Breast epithelium (tissue), 4 donors: ENCODE measurements at regions not wholly inside any gene's neighbourhood (a gene's known extent, or its start where the extent isn't known, plus 50 kb on each side); places are given as distances from the start of the nearest gene placed in this dataset.

ENCODE experiments used
- DNase-seq, 2 donors: peaks; one replicate each; pipeline ENCODE4 v3.0.0-alpha.2; 2019; ENCODE audit warnings: low spot score in 2 of 2
- H3K27ac ChIP-seq, 2 donors: fragments of 200-600 bp; sonication (generic) in 1 of 2; one replicate each; pipeline ENCODE4 v1.5.1; 2016 to 2019; ENCODE audit warnings: mild to moderate bottlenecking in 1 of 2
- H3K27me3 ChIP-seq, 2 donors: fragments of 200-600 bp; sonication (generic) in 1 of 2; one replicate each; pipeline versions ENCODE4 v1.5.1 to v1.6.0; 2017 to 2019; ENCODE audit warnings: control low read depth in 1 of 2, mild to moderate bottlenecking in 1 of 2
- H3K36me3 ChIP-seq: fragments of 200-600 bp; one replicate; pipeline ENCODE4 v1.5.1; 2019
- H3K4me1 ChIP-seq, 2 donors: fragments of 200-600 bp; sonication (generic); one replicate each; pipeline ENCODE4 v1.5.1; 2016 to 2019; ENCODE audit warnings: control low read depth in 1 of 2
- H3K4me3 ChIP-seq, 3 donors: fragments of 200-600 bp; sonication (generic); 1 replicate in 2 of 3; 2 replicates in 1 of 3; pipeline ENCODE4 v1.5.1; 2016 to 2019; ENCODE audit warnings: mild to moderate bottlenecking in 3 of 3, moderate library complexity in 2 of 3
- H3K9me3 ChIP-seq, 2 donors: fragments of 200-600 bp; sonication (generic) in 1 of 2; one replicate each; pipeline ENCODE4 v1.5.1; 2016 to 2019; ENCODE audit warnings: control low read depth in 1 of 2
- POLR2A ChIP-seq: fragments of 450-650 bp; IDR thresholded peaks from one replicate; pipeline ENCODE4 v1.6.1; 2016; ENCODE audit warnings: antibody characterized with exemption, mild to moderate bottlenecking, moderate library complexity
- POLR2AphosphoS5 ChIP-seq, 3 donors: sonication (generic); formaldehyde crosslinking; IDR thresholded peaks; one replicate each; pipeline ENCODE4 v1.6.1; 2017; ENCODE audit warnings: antibody characterized with exemption in 3 of 3
- intact Hi-C: fragments of 100-400 bp; cut with DNase I; formaldehyde crosslinking; loops from one replicate; pipeline ENCODE4 v1.15.1; 2023; ENCODE audit warnings: low total_unique reads
- TF ChIP-seq, protein P1 (sequence below), 3 donors: fragments of 450-650 bp; IDR thresholded peaks; one replicate each; pipeline ENCODE4 v1.5.1; 2016 to 2017; ENCODE audit warnings: antibody characterized with exemption in 3 of 3, mild to moderate bottlenecking in 3 of 3, moderate library complexity in 3 of 3

- DNase-seq = no peak
- H3K27ac ChIP-seq = no peak overlapping the region
- no peak for TF ChIP-seq POLR2AphosphoS5 (IDR thresholded peaks at IDR 0.05)
- TF ChIP-seq POLR2A = no peak
- intact Hi-C loops = no loop called here
- H3K27me3 ChIP-seq = no peaks in the 10 kb centered on the region
- no peaks in the 10 kb centered on the region for H3K36me3 ChIP-seq
- H3K4me1 ChIP-seq = no peaks in the 10 kb centered on the region
- no peak overlapping the region for H3K4me3 ChIP-seq
- H3K9me3 ChIP-seq = no peaks in the 10 kb centered on the region
Measured at GRCh38 chr4:124530464-124531077, 182.0 kb downstream of the ANKRD50 start.

DNA sequence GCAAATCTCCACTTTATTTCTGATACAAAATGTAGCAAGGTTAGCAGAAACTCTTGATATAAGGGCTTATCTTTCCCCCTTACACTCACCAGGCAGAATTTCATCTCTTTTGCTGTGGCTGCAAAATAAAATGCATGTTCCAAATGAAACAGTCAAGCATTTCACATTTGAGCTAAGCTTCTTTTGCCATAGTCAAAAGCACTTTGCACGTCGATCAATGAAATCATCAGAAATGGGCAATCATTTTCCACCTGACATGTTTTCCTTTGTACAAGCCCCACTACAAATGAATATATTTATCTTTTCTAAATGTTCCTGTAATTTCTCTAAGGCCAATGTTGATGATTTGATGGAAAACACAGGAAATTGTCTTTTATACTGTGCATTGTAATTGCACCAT is 178.4 kb downstream of the ANKRD50 start:
- Histone ChIP-seq H3K27me3 (no peaks in the 10 kb centered on the region), H3K4me3 (no peak overlapping the region), H3K4me1 (no peaks in the 10 kb centered on the region), H3K9me3 (no peaks in the 10 kb centered on the region), H3K36me3 (no peaks in the 10 kb centered on the region), H3K27ac (no peak overlapping the region)
- no peak for TF ChIP-seq POLR2A
- TF ChIP-seq, protein P1, sequence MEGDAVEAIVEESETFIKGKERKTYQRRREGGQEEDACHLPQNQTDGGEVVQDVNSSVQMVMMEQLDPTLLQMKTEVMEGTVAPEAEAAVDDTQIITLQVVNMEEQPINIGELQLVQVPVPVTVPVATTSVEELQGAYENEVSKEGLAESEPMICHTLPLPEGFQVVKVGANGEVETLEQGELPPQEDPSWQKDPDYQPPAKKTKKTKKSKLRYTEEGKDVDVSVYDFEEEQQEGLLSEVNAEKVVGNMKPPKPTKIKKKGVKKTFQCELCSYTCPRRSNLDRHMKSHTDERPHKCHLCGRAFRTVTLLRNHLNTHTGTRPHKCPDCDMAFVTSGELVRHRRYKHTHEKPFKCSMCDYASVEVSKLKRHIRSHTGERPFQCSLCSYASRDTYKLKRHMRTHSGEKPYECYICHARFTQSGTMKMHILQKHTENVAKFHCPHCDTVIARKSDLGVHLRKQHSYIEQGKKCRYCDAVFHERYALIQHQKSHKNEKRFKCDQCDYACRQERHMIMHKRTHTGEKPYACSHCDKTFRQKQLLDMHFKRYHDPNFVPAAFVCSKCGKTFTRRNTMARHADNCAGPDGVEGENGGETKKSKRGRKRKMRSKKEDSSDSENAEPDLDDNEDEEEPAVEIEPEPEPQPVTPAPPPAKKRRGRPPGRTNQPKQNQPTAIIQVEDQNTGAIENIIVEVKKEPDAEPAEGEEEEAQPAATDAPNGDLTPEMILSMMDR (IDR thresholded peaks at IDR 0.05) = no peak
- no peak for TF ChIP-seq POLR2AphosphoS5 (IDR thresholded peaks at IDR 0.05)
- intact Hi-C loops = no loop called here
- no peak for DNase-seq

- TF ChIP-seq POLR2A (no peak), POLR2AphosphoS5 (IDR thresholded peaks at IDR 0.05) (no peak)
- TF ChIP-seq, protein P1 (IDR thresholded peaks at IDR 0.05) = no peak
- DNase-seq = no peak
- Histone ChIP-seq H3K27ac (no peak overlapping the region), H3K27me3 (no peaks in the 10 kb centered on the region), H3K9me3 (no peaks in the 10 kb centered on the region), H3K4me3 (no peak overlapping the region), H3K36me3 (no peaks in the 10 kb centered on the region), H3K4me1 (no peaks in the 10 kb centered on the region)
- intact Hi-C loops = no loop called here
Measured at GRCh38 chr4:124535003-124535402, 177.5 kb downstream of the ANKRD50 start.

DNA sequence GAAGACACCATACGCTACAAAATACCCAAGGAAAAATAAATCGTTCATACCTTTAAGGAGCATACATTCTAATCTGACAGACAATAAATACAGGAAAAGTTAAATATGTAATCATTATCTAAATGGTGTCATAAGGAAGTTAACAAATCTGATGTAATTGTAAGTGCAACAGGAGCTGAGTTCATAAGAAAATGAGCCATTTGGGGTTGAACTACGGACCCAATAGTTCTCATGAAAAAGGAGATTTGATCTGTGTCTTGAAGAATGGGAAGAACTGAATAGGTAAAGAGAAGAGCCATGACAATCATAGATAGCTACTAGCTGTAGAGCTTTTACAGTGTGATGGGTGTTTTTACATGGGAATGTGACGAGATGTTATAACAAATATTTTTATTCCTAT is 175.6 kb downstream of the ANKRD50 start:
- no peaks in the 10 kb centered on the region for H3K27me3 ChIP-seq
- no peaks in the 10 kb centered on the region for H3K9me3 ChIP-seq
- H3K27ac ChIP-seq = no peak overlapping the region
- no peak for TF ChIP-seq POLR2A
- TF ChIP-seq, protein P1 (IDR thresholded peaks at IDR 0.05) = no peak
- no peak for TF ChIP-seq POLR2AphosphoS5 (IDR thresholded peaks at IDR 0.05)
- H3K4me1 ChIP-seq = no peaks in the 10 kb centered on the region
- intact Hi-C loops = no loop called here
- H3K4me3 ChIP-seq = no peak overlapping the region
- DNase-seq = no peak
- no peaks in the 10 kb centered on the region for H3K36me3 ChIP-seq

DNA sequence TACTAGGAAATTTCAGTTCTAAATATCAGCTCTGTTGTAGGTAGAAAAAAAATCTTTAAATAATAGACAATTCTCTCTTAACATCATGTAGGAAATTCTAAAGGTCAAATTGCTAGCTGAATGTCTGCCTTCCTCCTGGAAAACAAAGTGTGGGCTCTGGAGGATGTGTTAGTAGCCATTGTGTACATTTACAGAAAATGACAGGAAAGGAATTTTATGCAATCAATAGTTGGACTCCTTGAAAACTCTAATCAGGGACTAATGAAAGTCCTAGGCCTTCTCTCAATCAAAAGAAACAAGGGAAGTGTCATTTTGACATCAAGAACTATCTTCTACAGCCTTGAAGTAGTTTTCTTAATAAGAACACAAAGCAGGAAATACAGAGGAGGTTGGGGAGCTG is 174.6 kb downstream of the ANKRD50 start:
- H3K36me3 ChIP-seq = no peaks in the 10 kb centered on the region
- no peak for DNase-seq
- H3K4me3 ChIP-seq = no peak overlapping the region
- intact Hi-C loops = no loop called here
- no peaks in the 10 kb centered on the region for H3K27me3 ChIP-seq
- H3K4me1 ChIP-seq = no peaks in the 10 kb centered on the region
- no peak for TF ChIP-seq POLR2A
- TF ChIP-seq POLR2AphosphoS5 (IDR thresholded peaks at IDR 0.05) = no peak
- TF ChIP-seq, protein P1 (IDR thresholded peaks at IDR 0.05) = no peak
- H3K9me3 ChIP-seq = no peaks in the 10 kb centered on the region
- no peak overlapping the region for H3K27ac ChIP-seq

GRCh38 chr4:124540014-124540413 is 172.5 kb downstream of the ANKRD50 start:
- Histone ChIP-seq H3K9me3 (no peaks in the 10 kb centered on the region), H3K27ac (no peak overlapping the region), H3K4me1 (no peaks in the 10 kb centered on the region), H3K27me3 (no peaks in the 10 kb centered on the region), H3K36me3 (no peaks in the 10 kb centered on the region), H3K4me3 (no peak overlapping the region)
- DNase-seq = no peak
- intact Hi-C loops = no loop called here
- TF ChIP-seq, protein P1 (IDR thresholded peaks at IDR 0.05) = no peak
- TF ChIP-seq POLR2AphosphoS5 (IDR thresholded peaks at IDR 0.05) = no peak
- no peak for TF ChIP-seq POLR2A
